HepG2 (cell line): ENCODE measurements at regions not wholly inside any gene's neighbourhood (a gene's known extent, or its start where the extent isn't known, plus 50 kb on each side); places are given as distances from the start of the nearest gene placed in this dataset.

Experiments used
- ATAC-seq: fragments of 200-7000 bp; cut with Tn5 transposase; 3 replicates; pipeline ENCODE4 v1.9.1; 2020; ENCODE audit warnings: mild to moderate bottlenecking, moderate library complexity
- BruUV-seq: library from RNA; stranded (reverse); fragments of 400-500 nt; replicated peaks from 2 replicates; lab custom pipeline; 2021; lab: Mats Ljungman, UMichigan
- CTCF ChIA-PET: fragments of 300-600 bp; formaldehyde crosslinking; extraction: SDS; loops from one replicate; lab custom pipeline; 2021; ENCODE audit warnings: low total read pairs, inconsistent platforms, low intra/inter-chr PET ratio; lab: Yijun Ruan, JAX
- POLR2A ChIA-PET: fragments of 350-600 bp; sonication (Branson Sonifier 250); formaldehyde crosslinking; loops from one replicate; lab custom pipeline; 2020; ENCODE audit warnings: antibody characterized with exemption, inconsistent platforms; lab: Yijun Ruan, JAX
- DNase-seq: peaks from one replicate; pipeline ENCODE4 v3.0.0-alpha.2; 2015; ENCODE audit warnings: low spot score
- FAIRE-seq: peaks from 3 replicates; lab custom pipeline; 2011; peaks lifted over from hg19 to GRCh38; lab: Jason Lieb, UNC
- H2AFZ ChIP-seq: one replicate; pipeline ENCODE4 v1.6.1; 2011; ENCODE audit warnings: low read length, inconsistent platforms
- H3K27ac ChIP-seq: fragments of 300-600 bp; 3 replicates; pipeline ENCODE4 v1.8.0; 2011; ENCODE audit warnings: mixed run types, mild to moderate bottlenecking, mixed read lengths, low read length, inconsistent platforms; ENCODE audit not compliant: insufficient read depth; ENCODE audit errors: extremely low read length
- H3K27me3 ChIP-seq, 2 experiments: fragments of 200-600 bp in 1 of 2; 2 replicates in 1 of 2; 3 replicates in 1 of 2; pipeline versions ENCODE4 v1.6.0 to v1.8.0; 2011; ENCODE audit warnings: low read length in 2 of 2, mild to moderate bottlenecking in 2 of 2, moderate library complexity in 2 of 2, inconsistent platforms in 1 of 2; ENCODE audit not compliant: insufficient read depth in 2 of 2, control insufficient read depth in 1 of 2
- H3K36me3 ChIP-seq, 2 experiments: fragments of 200-600 bp in 1 of 2; replicated peaks in 1 of 2; 2 replicates in 1 of 2; 3 replicates in 1 of 2; pipeline versions ENCODE4 v1.5.1 to v1.8.0; 2011; ENCODE audit warnings: low read length in 2 of 2, inconsistent platforms in 1 of 2; ENCODE audit not compliant: insufficient read depth in 2 of 2, control insufficient read depth in 1 of 2
- H3K4me1 ChIP-seq: 2 replicates; pipeline ENCODE4 v1.5.1; 2012; ENCODE audit warnings: low read length, inconsistent platforms; ENCODE audit not compliant: insufficient read depth
- H3K4me2 ChIP-seq: 2 replicates; pipeline ENCODE4 v1.6.0; 2011; ENCODE audit warnings: low read depth, low read length, inconsistent platforms
- H3K4me3 ChIP-seq, 3 experiments: fragments of 200-600 bp in 1 of 3; sonication (generic), shearing (Covaris generic) in 1 of 3; replicated peaks in 1 of 3; 2 replicates each; pipeline ENCODE4 v1.5.1; 2011 to 2016; ENCODE audit warnings: low read length in 3 of 3, inconsistent platforms in 2 of 3, low read depth in 2 of 3, mild to moderate bottlenecking in 2 of 3, control low read depth in 1 of 3, mixed read lengths in 1 of 3; ENCODE audit not compliant: insufficient read depth in 1 of 3
- H3K79me2 ChIP-seq: one replicate; pipeline ENCODE4 v1.6.1; 2011; ENCODE audit warnings: low read length, inconsistent platforms; ENCODE audit not compliant: insufficient read depth
- H3K9ac ChIP-seq: 2 replicates; pipeline ENCODE4 v1.6.0; 2011; ENCODE audit warnings: mild to moderate bottlenecking, low read depth, low read length, inconsistent platforms; ENCODE audit not compliant: insufficient read depth
- H3K9me3 ChIP-seq: 2 replicates; pipeline ENCODE4 v1.5.1; 2012; ENCODE audit warnings: mild to moderate bottlenecking, low read length
- H4K20me1 ChIP-seq: 2 replicates; pipeline ENCODE4 v1.6.0; 2011; ENCODE audit warnings: inconsistent platforms, mild to moderate bottlenecking, low read length, moderate library complexity; ENCODE audit not compliant: insufficient read depth
- CREBL2 ChIP-seq: sonication (generic); formaldehyde crosslinking; IDR thresholded peaks from 2 replicates; pipeline ENCODE4 v1.8.1; 2023; ENCODE audit warnings: missing genetic modification reagents, mild to moderate bottlenecking, borderline replicate concordance
- DNMT3B ChIP-seq: conservative IDR thresholded peaks from 2 replicates; pipeline ENCODE4 v1.6.1; 2016; ENCODE audit warnings: missing biosample characterization, control low read depth
- GRHL1 ChIP-seq: sonication (generic); formaldehyde crosslinking; conservative IDR thresholded peaks from 2 replicates; pipeline ENCODE4 v1.8.0; 2022; ENCODE audit warnings: missing genetic modification reagents
- HOXD1 ChIP-seq: sonication (generic); formaldehyde crosslinking; IDR thresholded peaks from 2 replicates; pipeline ENCODE4 v1.5.0; 2020; ENCODE audit warnings: missing genetic modification reagents
- ZMYM2 ChIP-seq: sonication (generic); formaldehyde crosslinking; IDR thresholded peaks from 2 replicates; pipeline ENCODE4 v1.8.0; 2022; ENCODE audit warnings: mild to moderate bottlenecking, missing genetic modification reagents
- ZNF879 ChIP-seq: sonication (generic); formaldehyde crosslinking; IDR thresholded peaks from 2 replicates; pipeline ENCODE4 v1.8.1; 2023; ENCODE audit warnings: missing genetic modification reagents
- WGBS: methylation state at CpG from one replicate; pipeline ENCODE4 v1.1.6; 2017; ENCODE audit warnings: low lambda C conversion rate; 5-methylcytosine and 5-hydroxymethylcytosine counted together
- in situ Hi-C: cut with HindIII; loops from 2 replicates; pipeline ENCODE4 v1.10.0; 2017; ENCODE audit warnings: low pct_unique_long_range_greater_than_20kb; ENCODE audit not compliant: extremely low pct_ligation_motif_present
- intact Hi-C: fragments of 100-400 bp; cut with micrococcal nuclease; formaldehyde crosslinking; loops from one replicate; pipeline ENCODE4 v1.10.0; 2022; ENCODE audit not compliant: unreplicated experiment
- TF ChIP-seq, protein P1 (sequence below), 2 experiments: fragments of 450-650 bp in 1 of 2; sonication (generic) in 1 of 2; formaldehyde crosslinking in 1 of 2; IDR thresholded peaks; 2 replicates each; pipeline versions ENCODE4 v1.6.1 to v1.8.0; 2016 to 2022; ENCODE audit warnings: antibody characterized with exemption in 1 of 2, mild to moderate bottlenecking in 1 of 2, missing genetic modification reagents in 1 of 2
- TF ChIP-seq, protein P2 (sequence below): sonication (generic); formaldehyde crosslinking; IDR thresholded peaks from 2 replicates; pipeline ENCODE4 v1.5.0; 2020; ENCODE audit warnings: mild to moderate bottlenecking, missing genetic modification reagents, moderate library complexity
- TF ChIP-seq, protein P3 (sequence below): sonication (generic); formaldehyde crosslinking; IDR thresholded peaks from 2 replicates; pipeline ENCODE4 v1.5.0; 2020; ENCODE audit warnings: missing genetic modification reagents

- no peak for TF ChIP-seq CREBL2 (CRISPR knock-in tag)
These were observed 170.6 kb downstream of the RMI1 start (continued) for GRCh38 chr9:84151236-84151635.

- BruUV-seq: no TSS peak
- FAIRE-seq (no peak), ATAC-seq (no peak), DNase-seq (no peak)
- POLR2A ChIA-PET: no interaction called here
- Histone ChIP-seq H3K9me3 (no peaks in the 10 kb centered on the region), H2AFZ (no peak overlapping the region), H3K79me2 (no peaks in the 10 kb centered on the region), H3K4me2 (no peak overlapping the region), H4K20me1 (no peaks in the 10 kb centered on the region), H3K9ac (no peak overlapping the region), H3K4me1 (no peaks in the 10 kb centered on the region), H3K36me3 (no peaks in the 10 kb centered on the region), H3K27ac (no peak overlapping the region), H3K4me3 (no peak overlapping the region), H3K27me3 (no peaks in the 10 kb centered on the region; a peak in 1 of 5 replicates)
- WGBS: 11% methylated on average over 5 of the region's 5 CpGs
- intact Hi-C loops: no loop called here
- CTCF ChIA-PET: no interaction called here
- in situ Hi-C loops: no loop called here
- TF ChIP-seq, protein P1, sequence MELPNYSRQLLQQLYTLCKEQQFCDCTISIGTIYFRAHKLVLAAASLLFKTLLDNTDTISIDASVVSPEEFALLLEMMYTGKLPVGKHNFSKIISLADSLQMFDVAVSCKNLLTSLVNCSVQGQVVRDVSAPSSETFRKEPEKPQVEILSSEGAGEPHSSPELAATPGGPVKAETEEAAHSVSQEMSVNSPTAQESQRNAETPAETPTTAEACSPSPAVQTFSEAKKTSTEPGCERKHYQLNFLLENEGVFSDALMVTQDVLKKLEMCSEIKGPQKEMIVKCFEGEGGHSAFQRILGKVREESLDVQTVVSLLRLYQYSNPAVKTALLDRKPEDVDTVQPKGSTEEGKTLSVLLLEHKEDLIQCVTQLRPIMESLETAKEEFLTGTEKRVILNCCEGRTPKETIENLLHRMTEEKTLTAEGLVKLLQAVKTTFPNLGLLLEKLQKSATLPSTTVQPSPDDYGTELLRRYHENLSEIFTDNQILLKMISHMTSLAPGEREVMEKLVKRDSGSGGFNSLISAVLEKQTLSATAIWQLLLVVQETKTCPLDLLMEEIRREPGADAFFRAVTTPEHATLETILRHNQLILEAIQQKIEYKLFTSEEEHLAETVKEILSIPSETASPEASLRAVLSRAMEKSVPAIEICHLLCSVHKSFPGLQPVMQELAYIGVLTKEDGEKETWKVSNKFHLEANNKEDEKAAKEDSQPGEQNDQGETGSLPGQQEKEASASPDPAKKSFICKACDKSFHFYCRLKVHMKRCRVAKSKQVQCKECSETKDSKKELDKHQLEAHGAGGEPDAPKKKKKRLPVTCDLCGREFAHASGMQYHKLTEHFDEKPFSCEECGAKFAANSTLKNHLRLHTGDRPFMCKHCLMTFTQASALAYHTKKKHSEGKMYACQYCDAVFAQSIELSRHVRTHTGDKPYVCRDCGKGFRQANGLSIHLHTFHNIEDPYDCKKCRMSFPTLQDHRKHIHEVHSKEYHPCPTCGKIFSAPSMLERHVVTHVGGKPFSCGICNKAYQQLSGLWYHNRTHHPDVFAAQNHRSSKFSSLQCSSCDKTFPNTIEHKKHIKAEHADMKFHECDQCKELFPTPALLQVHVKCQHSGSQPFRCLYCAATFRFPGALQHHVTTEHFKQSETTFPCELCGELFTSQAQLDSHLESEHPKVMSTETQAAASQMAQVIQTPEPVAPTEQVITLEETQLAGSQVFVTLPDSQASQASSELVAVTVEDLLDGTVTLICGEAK (IDR thresholded peaks at IDR 0.05): no peak
- TF ChIP-seq, protein P1 (CRISPR knock-in tag; IDR thresholded peaks at IDR 0.05): no peak
- TF ChIP-seq GRHL1 (CRISPR knock-in tag) (no peak), DNMT3B (CRISPR knock-in tag) (no peak), ZNF879 (CRISPR knock-in tag) (no peak), HOXD1 (CRISPR knock-in tag) (no peak), ZMYM2 (CRISPR knock-in tag) (no peak)
- TF ChIP-seq, protein P2, sequence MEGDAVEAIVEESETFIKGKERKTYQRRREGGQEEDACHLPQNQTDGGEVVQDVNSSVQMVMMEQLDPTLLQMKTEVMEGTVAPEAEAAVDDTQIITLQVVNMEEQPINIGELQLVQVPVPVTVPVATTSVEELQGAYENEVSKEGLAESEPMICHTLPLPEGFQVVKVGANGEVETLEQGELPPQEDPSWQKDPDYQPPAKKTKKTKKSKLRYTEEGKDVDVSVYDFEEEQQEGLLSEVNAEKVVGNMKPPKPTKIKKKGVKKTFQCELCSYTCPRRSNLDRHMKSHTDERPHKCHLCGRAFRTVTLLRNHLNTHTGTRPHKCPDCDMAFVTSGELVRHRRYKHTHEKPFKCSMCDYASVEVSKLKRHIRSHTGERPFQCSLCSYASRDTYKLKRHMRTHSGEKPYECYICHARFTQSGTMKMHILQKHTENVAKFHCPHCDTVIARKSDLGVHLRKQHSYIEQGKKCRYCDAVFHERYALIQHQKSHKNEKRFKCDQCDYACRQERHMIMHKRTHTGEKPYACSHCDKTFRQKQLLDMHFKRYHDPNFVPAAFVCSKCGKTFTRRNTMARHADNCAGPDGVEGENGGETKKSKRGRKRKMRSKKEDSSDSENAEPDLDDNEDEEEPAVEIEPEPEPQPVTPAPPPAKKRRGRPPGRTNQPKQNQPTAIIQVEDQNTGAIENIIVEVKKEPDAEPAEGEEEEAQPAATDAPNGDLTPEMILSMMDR (CRISPR knock-in tag): no peak
- TF ChIP-seq, protein P3, sequence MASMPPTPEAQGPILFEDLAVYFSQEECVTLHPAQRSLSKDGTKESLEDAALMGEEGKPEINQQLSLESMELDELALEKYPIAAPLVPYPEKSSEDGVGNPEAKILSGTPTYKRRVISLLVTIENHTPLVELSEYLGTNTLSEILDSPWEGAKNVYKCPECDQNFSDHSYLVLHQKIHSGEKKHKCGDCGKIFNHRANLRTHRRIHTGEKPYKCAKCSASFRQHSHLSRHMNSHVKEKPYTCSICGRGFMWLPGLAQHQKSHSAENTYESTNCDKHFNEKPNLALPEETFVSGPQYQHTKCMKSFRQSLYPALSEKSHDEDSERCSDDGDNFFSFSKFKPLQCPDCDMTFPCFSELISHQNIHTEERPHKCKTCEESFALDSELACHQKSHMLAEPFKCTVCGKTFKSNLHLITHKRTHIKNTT: no peak
These were observed 171.0 kb downstream of the RMI1 start for GRCh38 chr9:84151640-84152039.
